SH-SY5Y (cell line): ENCODE measurements at regions not wholly inside any gene's neighbourhood (a gene's known extent, or its start where the extent isn't known, plus 50 kb on each side); places are given as distances from the start of the nearest gene placed in this dataset.

Source experiments
- GATA2 ChIP-seq: IDR thresholded peaks from 2 replicates; pipeline ENCODE4 v1.6.1; 2011; ENCODE audit warnings: mild to moderate bottlenecking, low read depth, low read length
- GATA3 ChIP-seq: IDR thresholded peaks from 2 replicates; pipeline ENCODE4 v1.6.1; 2011; ENCODE audit warnings: low read depth, mild to moderate bottlenecking, low read length, moderate library complexity

- TF ChIP-seq GATA2 (no peak), GATA3 (no peak)
Observed at GRCh38 chr12:116370004-116370404, 92.5 kb upstream of the MED13L start.
